GM12891 (cell line): ENCODE measurements at regions not wholly inside any gene's neighbourhood (a gene's known extent, or its start where the extent isn't known, plus 50 kb on each side); places are given as distances from the start of the nearest gene placed in this dataset.
"Not testable (repeated sequence)": the region's sequence is repeated elsewhere in the genome, so short reads cannot be mapped to it uniquely, and the experiment has no call there.

ENCODE experiments used
- POLR2A ChIP-seq: IDR thresholded peaks from 2 replicates; pipeline ENCODE4 v1.6.1; 2011; ENCODE audit warnings: low read depth, low read length, control low read depth
- POLR2AphosphoS5 ChIP-seq: IDR thresholded peaks from 2 replicates; pipeline ENCODE4 v1.6.1; 2011; ENCODE audit warnings: low read depth, low read length, control low read depth
- SPI1 ChIP-seq: IDR thresholded peaks from 2 replicates; pipeline ENCODE4 v1.6.1; 2011; ENCODE audit warnings: low read depth, low read length, control low read depth
- TAF1 ChIP-seq: IDR thresholded peaks from 2 replicates; pipeline ENCODE4 v1.6.1; 2011; ENCODE audit warnings: low read depth, low read length, control low read depth

DNA sequence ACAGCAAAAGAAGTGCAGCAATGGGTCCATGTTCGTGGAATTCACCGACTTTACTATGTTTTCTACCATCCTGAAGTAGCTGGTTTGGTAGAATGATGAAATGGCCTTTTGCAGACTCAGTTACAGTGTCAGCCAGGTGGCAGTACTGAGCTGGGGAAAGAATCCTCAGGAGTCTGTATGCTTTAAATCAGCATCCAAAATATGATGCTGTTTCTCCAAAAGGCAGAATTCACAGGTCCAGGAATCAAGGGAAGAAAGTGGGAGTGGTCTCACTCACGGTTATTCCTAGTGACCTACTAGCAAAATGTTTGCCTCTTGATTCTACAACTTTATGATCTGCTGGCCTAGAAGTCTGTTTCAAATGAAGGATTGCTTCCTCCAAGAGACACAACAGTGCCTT lies 287.1 kb downstream of the SPATA31A6 start:
- not testable (repeated sequence) for TF ChIP-seq POLR2AphosphoS5, TAF1, POLR2A, SPI1
